ENCODE measurements at regions not wholly inside any gene's neighbourhood (a gene's known extent, or its start where the extent isn't known, plus 50 kb on each side); places are given as distances from the start of the nearest gene placed in this dataset.

GRCh38 chr17:64788286-64789060 is 126.4 kb upstream of the SMURF2 start:
- TF ChIP-seq CTCF (tag by site-specific recombination; IDR thresholded peaks at IDR 0.05), result no peak
- TF ChIP-seq ZNF785 (tag by site-specific recombination; IDR thresholded peaks at IDR 0.05), result no peak
- no peak for TF ChIP-seq REST (tag by site-specific recombination; IDR thresholded peaks at IDR 0.05)
- no peak for TF ChIP-seq ATF2 (tag by site-specific recombination; IDR thresholded peaks at IDR 0.05; ENCODE audit: low read depth)
- TF ChIP-seq KLF10 (tag by site-specific recombination; IDR thresholded peaks at IDR 0.05), result no peak
- no peak for TF ChIP-seq ZNF354C (tag by site-specific recombination; IDR thresholded peaks at IDR 0.05; ENCODE audit: borderline replicate concordance, low read depth)
- no peak for TF ChIP-seq ZNF133 (tag by site-specific recombination; IDR thresholded peaks at IDR 0.05)
